Upper lobe of left lung (tissue), 4 donors: ENCODE measurements at regions not wholly inside any gene's neighbourhood (a gene's known extent, or its start where the extent isn't known, plus 50 kb on each side); places are given as distances from the start of the nearest gene placed in this dataset.

Experiments used
- CTCF ChIP-seq, 6 experiments: fragments of 450-650 bp in 4 of 6; fragments of 200-600 bp in 2 of 6; sonication (generic) in 2 of 6; IDR thresholded peaks; one replicate each; pipeline ENCODE4 v1.5.1; 2016 to 2019; ENCODE audit warnings: antibody characterized with exemption in 6 of 6
- POLR2A ChIP-seq, 4 donors: fragments of 450-650 bp; IDR thresholded peaks; one replicate each; pipeline ENCODE4 v1.5.1; 2016 to 2017; ENCODE audit warnings: antibody characterized with exemption in 4 of 4, mild to moderate bottlenecking in 2 of 4

- TF ChIP-seq POLR2A (IDR thresholded peaks at IDR 0.05) (no peak), CTCF (IDR thresholded peaks at IDR 0.05) (no peak)
These were observed 119.4 kb downstream of the SIPA1L2 start for GRCh38 chr1:232510367-232511110.
